Tibial nerve (tissue), 4 donors: ENCODE measurements at regions not wholly inside any gene's neighbourhood (a gene's known extent, or its start where the extent isn't known, plus 50 kb on each side); places are given as distances from the start of the nearest gene placed in this dataset.

Source experiments
- DNase-seq, 2 donors: peaks; one replicate each; pipeline ENCODE4 v3.0.0-alpha.2; 2019; ENCODE audit warnings: low spot score in 2 of 2
- H3K27ac ChIP-seq, 4 donors: fragments of 200-600 bp; sonication (generic) in 3 of 4; one replicate each; pipeline ENCODE4 v1.5.1; 2017 to 2019; ENCODE audit warnings: mild to moderate bottlenecking in 1 of 4
- H3K27me3 ChIP-seq, 2 donors: fragments of 200-600 bp; sonication (generic) in 1 of 2; one replicate each; pipeline versions ENCODE4 v1.5.1 to v1.6.0; 2017 to 2019
- H3K36me3 ChIP-seq, 3 donors: fragments of 200-600 bp; sonication (generic); one replicate each; pipeline ENCODE4 v1.5.1; 2018 to 2019
- H3K4me1 ChIP-seq, 4 donors: fragments of 200-600 bp; sonication (generic) in 3 of 4; one replicate each; pipeline ENCODE4 v1.5.1; 2017 to 2019
- H3K4me3 ChIP-seq, 4 donors: fragments of 200-600 bp; sonication (generic) in 3 of 4; one replicate each; pipeline ENCODE4 v1.5.1; 2017 to 2019; ENCODE audit warnings: mild to moderate bottlenecking in 1 of 4, moderate library complexity in 1 of 4
- H3K9me3 ChIP-seq, 4 donors: fragments of 200-600 bp; sonication (generic) in 3 of 4; one replicate each; pipeline ENCODE4 v1.5.1; 2017 to 2019
- CTCF ChIP-seq, 5 experiments: fragments of 200-600 bp in 3 of 5; fragments of 450-650 bp in 2 of 5; sonication (generic) in 3 of 5; IDR thresholded peaks; one replicate each; pipeline ENCODE4 v1.5.1; 2016 to 2019; ENCODE audit warnings: antibody characterized with exemption in 5 of 5, mild to moderate bottlenecking in 3 of 5, moderate library complexity in 2 of 5
- EP300 ChIP-seq, 2 donors: sonication (generic); formaldehyde crosslinking; IDR thresholded peaks; one replicate each; pipeline ENCODE4 v1.6.1; 2017; ENCODE audit warnings: antibody characterized with exemption in 2 of 2, mild to moderate bottlenecking in 1 of 2
- POLR2A ChIP-seq, 2 donors: fragments of 450-650 bp; IDR thresholded peaks; one replicate each; pipeline ENCODE4 v1.6.1; 2017; ENCODE audit warnings: antibody characterized with exemption in 2 of 2, mild to moderate bottlenecking in 2 of 2, moderate library complexity in 2 of 2
- whole genome bisulfite sequencing, 2 donors: methylation state at CpG; one replicate each; pipeline ENCODE4 v1.1.5; 2018; 5-methylcytosine and 5-hydroxymethylcytosine counted together

- no peak overlapping the region for H3K4me3 ChIP-seq
- DNase-seq: no peak
- peaks cover 0 to 3% of the 10 kb centered on the region in 2 donors for H3K27me3 ChIP-seq
- WGBS, 2 donors: 78 to 82% methylated on average over 10 to 13 of the region's 13 CpGs
- TF ChIP-seq CTCF (IDR thresholded peaks at IDR 0.05) (no peak), EP300 (IDR thresholded peaks at IDR 0.05) (no peak), POLR2A (IDR thresholded peaks at IDR 0.05) (no peak)
- no peaks in the 10 kb centered on the region for H3K36me3 ChIP-seq
- H3K9me3 ChIP-seq: no peaks in the 10 kb centered on the region
- H3K27ac ChIP-seq: no peak overlapping the region
- peaks cover 0 to 25% (median 0%) of the 10 kb centered on the region in 4 donors for H3K4me1 ChIP-seq
Observed at GRCh38 chr17:77544347-77545110, 403.8 kb downstream of the SEC14L1 start.

- Histone ChIP-seq H3K27ac (no peak overlapping the region), H3K36me3 (no peaks in the 10 kb centered on the region), H3K4me1 (peaks cover 0 to 25% (median 0%) of the 10 kb centered on the region in 4 donors), H3K9me3 (no peaks in the 10 kb centered on the region), H3K4me3 (no peak overlapping the region), H3K27me3 (no peaks in the 10 kb centered on the region)
- DNase-seq: no peak
- 24 to 41% methylated on average over 11 to 12 of the region's 13 CpGs for WGBS, 2 donors
- no peak for TF ChIP-seq CTCF (IDR thresholded peaks at IDR 0.05)
Observed at GRCh38 chr17:77546772-77547241, 406.0 kb downstream of the SEC14L1 start.

GRCh38 chr17:77548967-77549366 lies 408.2 kb downstream of the SEC14L1 start:
- Histone ChIP-seq H3K27ac (no peak overlapping the region), H3K4me3 (no peak overlapping the region)

GRCh38 chr17:77549726-77550366 lies 408.7 kb upstream of the TNRC6C start:
- no peaks in the 10 kb centered on the region for H3K27me3 ChIP-seq
- TF ChIP-seq EP300 (IDR thresholded peaks at IDR 0.05) (no peak), POLR2A (IDR thresholded peaks at IDR 0.05) (no peak), CTCF (IDR thresholded peaks at IDR 0.05) (no peak)
- H3K36me3 ChIP-seq: no peaks in the 10 kb centered on the region
- DNase-seq: no peak
- H3K9me3 ChIP-seq: no peaks in the 10 kb centered on the region
- WGBS, 2 donors: 64 to 77% methylated on average over 10 of the region's 10 CpGs
- H3K27ac ChIP-seq: no peak overlapping the region
- H3K4me1 ChIP-seq: peaks cover 0 to 5% (median 0%) of the 10 kb centered on the region in 4 donors
- no peak overlapping the region for H3K4me3 ChIP-seq

More at GRCh38 chr17:77548967-77549366, 408.2 kb downstream of the SEC14L1 start:
- TF ChIP-seq POLR2A (IDR thresholded peaks at IDR 0.05) (no peak), EP300 (IDR thresholded peaks at IDR 0.05) (no peak), CTCF (IDR thresholded peaks at IDR 0.05) (no peak)
- Histone ChIP-seq H3K36me3 (no peaks in the 10 kb centered on the region), H3K27me3 (no peaks in the 10 kb centered on the region), H3K4me1 (peaks cover 0 to 7% (median 0%) of the 10 kb centered on the region in 4 donors), H3K9me3 (no peaks in the 10 kb centered on the region)
- no peak for DNase-seq
- WGBS, 2 donors: 79 to 82% methylated on average over 4 of the region's 5 CpGs

DNA sequence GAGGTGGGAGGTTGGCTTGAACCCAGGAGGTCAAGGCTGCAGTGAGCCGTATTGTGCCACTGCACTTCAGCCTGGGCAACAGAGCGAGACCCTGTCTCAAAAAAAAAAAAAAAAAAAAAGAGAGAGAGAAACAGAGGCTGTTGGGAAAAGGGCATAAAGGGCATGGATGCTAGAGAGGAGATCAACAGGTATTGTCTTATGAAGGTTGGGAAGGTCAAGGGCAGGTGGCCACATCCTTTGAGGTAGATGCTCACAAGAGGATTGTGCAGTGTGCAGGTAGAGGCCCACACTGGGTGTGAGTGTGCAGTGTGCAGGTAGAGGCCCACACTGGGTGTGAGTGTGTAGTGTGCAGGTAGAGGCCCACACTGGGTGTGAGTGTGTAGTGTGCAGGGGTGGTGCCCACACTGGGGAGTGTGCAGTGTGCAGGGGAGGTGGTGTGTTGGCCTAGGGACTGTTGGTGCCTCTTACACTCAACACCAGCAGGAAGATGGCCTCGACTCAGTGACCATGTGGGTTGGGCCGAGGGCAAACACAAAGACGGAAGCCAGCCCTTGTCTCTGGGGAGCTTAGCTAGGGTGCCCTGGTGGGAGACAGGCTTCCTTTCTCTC lies 404.9 kb upstream of the TNRC6C start:
- H3K36me3 ChIP-seq: no peaks in the 10 kb centered on the region
- no peak overlapping the region for H3K27ac ChIP-seq
- H3K4me3 ChIP-seq: no peak overlapping the region
- H3K4me1 ChIP-seq: peaks cover 0 to 15% (median 4%) of the 10 kb centered on the region in 4 donors
- TF ChIP-seq EP300 (IDR thresholded peaks at IDR 0.05) (no peak), CTCF (IDR thresholded peaks at IDR 0.05) (no peak), POLR2A (IDR thresholded peaks at IDR 0.05) (no peak)
- WGBS, 2 donors: 93% methylated on average over 5 of the region's 5 CpGs
- no peaks in the 10 kb centered on the region for H3K9me3 ChIP-seq
- H3K27me3 ChIP-seq: peaks cover 0 to 10% of the 10 kb centered on the region in 2 donors
- DNase-seq: no peak
